Left ventricle myocardium superior (tissue), 1 donor: ENCODE measurements at regions not wholly inside any gene's neighbourhood (a gene's known extent, or its start where the extent isn't known, plus 50 kb on each side); places are given as distances from the start of the nearest gene placed in this dataset.
"Not testable (repeated sequence)": the region's sequence is repeated elsewhere in the genome, so short reads cannot be mapped to it uniquely, and the experiment has no call there.

ENCODE experiments used
- ATAC-seq: fragments of 200-7000 bp; cut with Tn5 transposase; one replicate; pipeline ENCODE4 v1.9.1; 2020; ENCODE audit warnings: mild to moderate bottlenecking, moderate library complexity
- DNase-seq: peaks from one replicate; pipeline ENCODE4 v3.0.0-alpha.2; 2020
- intact Hi-C: fragments of 100-400 bp; cut with micrococcal nuclease; formaldehyde crosslinking; loops from one replicate; pipeline ENCODE4 v1.11.0; 2022
- donor health status: DM: no; HTN: yes; CAD: no; lungs with severe emphysema.

- DNase-seq (no peak), ATAC-seq (no peak)
- intact Hi-C loops, result no loop called here
Measured at GRCh38 chr14:44396226-44396625, 110.9 kb downstream of the FSCB start.

- ATAC-seq (no peak), DNase-seq (no peak)
- intact Hi-C loops, result no loop called here
Measured at GRCh38 chr14:44392984-44393383, 114.1 kb downstream of the FSCB start.

GRCh38 chr14:44388306-44388705, 118.8 kb downstream of the FSCB start:
- no peak for ATAC-seq
- intact Hi-C loops, result no loop called here
- DNase-seq, result no peak

- ATAC-seq, result no peak
- intact Hi-C loops, result no loop called here
- no peak for DNase-seq
Measured at GRCh38 chr14:44385906-44386305, 121.2 kb downstream of the FSCB start.

GRCh38 chr14:44385296-44385695, 121.8 kb downstream of the FSCB start:
- DNase-seq, intact Hi-C loops, ATAC-seq: not testable (repeated sequence)

GRCh38 chr14:44384601-44385293, 122.3 kb downstream of the FSCB start:
- intact Hi-C loops, result not testable (repeated sequence)
- peak; percentile 15 for DNase-seq

GRCh38 chr14:44384093-44384492, 123.0 kb downstream of the FSCB start:
- intact Hi-C loops, result no loop called here
- DNase-seq (no peak), ATAC-seq (no peak)

More at GRCh38 chr14:44384601-44385293, 122.3 kb downstream of the FSCB start:
- not testable (repeated sequence) for ATAC-seq

GRCh38 chr14:44383636-44384035, 123.4 kb downstream of the FSCB start:
- no peak for ATAC-seq
- DNase-seq, result no peak
- intact Hi-C loops, result no loop called here

- DNase-seq (peak; percentile 26), ATAC-seq (peak; percentile 19)
- intact Hi-C loops, result no loop called here
Measured at GRCh38 chr14:44379292-44379977, 127.6 kb downstream of the FSCB start.

GRCh38 chr14:44374906-44375305, 132.2 kb downstream of the FSCB start:
- intact Hi-C loops, result no loop called here
- DNase-seq (no peak), ATAC-seq (no peak)

GRCh38 chr14:44372807-44373489, 134.1 kb downstream of the FSCB start:
- intact Hi-C loops, result no loop called here
- ATAC-seq (no peak), DNase-seq (no peak)

- DNase-seq (no peak), ATAC-seq (no peak)
- intact Hi-C loops, result no loop called here
Measured at GRCh38 chr14:44372231-44372630, 134.9 kb downstream of the FSCB start.

- ATAC-seq, result no peak
- intact Hi-C loops, result no loop called here
- DNase-seq, result no peak
Measured at GRCh38 chr14:44370727-44371126, 136.4 kb downstream of the FSCB start.

- ATAC-seq (no peak), DNase-seq (no peak)
- intact Hi-C loops, result no loop called here
Measured at GRCh38 chr14:44369401-44370123, 137.5 kb downstream of the FSCB start.

- DNase-seq (no peak), ATAC-seq (no peak)
- intact Hi-C loops, result no loop called here
Measured at GRCh38 chr14:44361083-44361482, 146.0 kb downstream of the FSCB start.

- intact Hi-C loops, result no loop called here
- ATAC-seq (no peak), DNase-seq (no peak)
Measured at GRCh38 chr14:44353805-44354204, 153.3 kb downstream of the FSCB start.

- ATAC-seq (no peak), DNase-seq (no peak)
- intact Hi-C loops, result no loop called here
Measured at GRCh38 chr14:44352201-44352600, 154.9 kb downstream of the FSCB start.

GRCh38 chr14:44347316-44347715, 159.8 kb downstream of the FSCB start:
- ATAC-seq (no peak), DNase-seq (no peak)
- intact Hi-C loops, result no loop called here

GRCh38 chr14:44341116-44341515, 166.0 kb downstream of the FSCB start:
- intact Hi-C loops, result no loop called here
- ATAC-seq (no peak), DNase-seq (no peak)

- intact Hi-C loops, result no loop called here
- ATAC-seq, result no peak
- no peak for DNase-seq
Measured at GRCh38 chr14:44339862-44340261, 167.2 kb downstream of the FSCB start.
